HG02610 (cell line): ENCODE measurements at regions not wholly inside any gene's neighbourhood (a gene's known extent, or its start where the extent isn't known, plus 50 kb on each side); places are given as distances from the start of the nearest gene placed in this dataset.

Experiments
- ATAC-seq: cut with Tn5 transposase; IDR thresholded peaks from one replicate; pipeline ENCODE4 v1.9.1; 2021; ENCODE audit warnings: mild to moderate bottlenecking, moderate library complexity; ENCODE audit not compliant: unreplicated experiment

GRCh38 chr9:22389271-22389670 is 57.4 kb upstream of the DMRTA1 start:
- ATAC-seq, result no peak

GRCh38 chr9:22392523-22392922 is 54.1 kb upstream of the DMRTA1 start:
- no peak for ATAC-seq

GRCh38 chr9:22395687-22396141 is 50.9 kb upstream of the DMRTA1 start:
- no peak for ATAC-seq
